Liver (tissue), 3 donors: ENCODE measurements at regions not wholly inside any gene's neighbourhood (a gene's known extent, or its start where the extent isn't known, plus 50 kb on each side); places are given as distances from the start of the nearest gene placed in this dataset.

Source experiments
- EGR1 ChIP-seq, 2 donors: IDR thresholded peaks; 2 replicates each; pipeline ENCODE4 v1.6.1; 2016 to 2018; ENCODE audit warnings: antibody characterized with exemption in 2 of 2, low read depth in 2 of 2
- GABPA ChIP-seq, 2 donors: IDR thresholded peaks in 1 of 2; conservative IDR thresholded peaks in 1 of 2; 2 replicates each; pipeline ENCODE4 v1.6.1; 2016; ENCODE audit warnings: antibody characterized with exemption in 2 of 2, mild to moderate bottlenecking in 1 of 2, moderate library complexity in 1 of 2
- HNF4A ChIP-seq, 2 donors: conservative IDR thresholded peaks; 2 replicates each; pipeline ENCODE4 v1.6.1; 2016; ENCODE audit warnings: antibody characterized with exemption in 2 of 2, mild to moderate bottlenecking in 2 of 2
- RAD21 ChIP-seq, 2 donors: IDR thresholded peaks; 2 replicates each; pipeline ENCODE4 v1.6.1; 2016; ENCODE audit warnings: antibody characterized with exemption in 2 of 2, mild to moderate bottlenecking in 2 of 2
- RXRA ChIP-seq, 2 donors: IDR thresholded peaks; 2 replicates each; pipeline ENCODE4 v1.6.1; 2017 to 2018; ENCODE audit warnings: antibody characterized with exemption in 2 of 2, mild to moderate bottlenecking in 1 of 2
- SP1 ChIP-seq: IDR thresholded peaks from 2 replicates; pipeline ENCODE4 v1.6.1; 2018; ENCODE audit warnings: antibody characterized with exemption, mild to moderate bottlenecking
- TAF1 ChIP-seq: conservative IDR thresholded peaks from 2 replicates; pipeline ENCODE4 v1.6.1; 2016; ENCODE audit warnings: antibody characterized with exemption, mild to moderate bottlenecking
- YY1 ChIP-seq: IDR thresholded peaks from 2 replicates; pipeline ENCODE4 v1.6.1; 2016; ENCODE audit warnings: antibody characterized with exemption, mild to moderate bottlenecking
- TF ChIP-seq, protein P1 (sequence below): fragments of 150-350 bp; IDR thresholded peaks from 2 replicates; pipeline ENCODE4 v1.5.1; 2017; ENCODE audit warnings: improper control_type of control experiment, low read depth, low read length; ENCODE audit not compliant: missing input control
- TF ChIP-seq, protein P2 (sequence below): IDR thresholded peaks from 2 replicates; pipeline ENCODE4 v1.6.1; 2016; ENCODE audit warnings: antibody characterized with exemption, mild to moderate bottlenecking
- TF ChIP-seq, protein P3 (sequence below): IDR thresholded peaks from 2 replicates; pipeline ENCODE4 v1.6.1; 2016; ENCODE audit warnings: antibody characterized with exemption
- TF ChIP-seq, protein P4 (sequence below): IDR thresholded peaks from 2 replicates; pipeline ENCODE4 v1.6.1; 2016; ENCODE audit warnings: antibody characterized with exemption
- donor health status: healthy.
- donor health status: healthy.

DNA sequence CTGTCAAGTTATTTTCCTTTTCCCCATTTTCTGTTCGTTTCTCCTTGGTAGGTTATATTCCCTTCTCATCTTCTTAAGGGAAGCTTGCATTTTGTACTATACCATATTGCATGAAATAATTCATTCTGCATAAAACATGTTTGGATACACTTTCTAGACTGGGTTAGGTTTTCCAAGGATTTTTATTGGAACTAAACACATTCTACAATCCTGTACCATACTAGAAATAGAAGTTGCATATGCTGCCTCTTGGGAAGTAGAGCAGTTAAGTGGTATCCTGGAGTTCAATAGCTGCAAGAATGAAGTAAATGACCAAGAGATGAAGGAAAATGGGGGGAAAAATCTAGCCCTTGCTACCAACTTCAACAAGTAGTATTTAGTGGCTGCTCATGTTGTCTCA, 393.7 kb upstream of the SLIT2 start:
- TF ChIP-seq, protein P1, sequence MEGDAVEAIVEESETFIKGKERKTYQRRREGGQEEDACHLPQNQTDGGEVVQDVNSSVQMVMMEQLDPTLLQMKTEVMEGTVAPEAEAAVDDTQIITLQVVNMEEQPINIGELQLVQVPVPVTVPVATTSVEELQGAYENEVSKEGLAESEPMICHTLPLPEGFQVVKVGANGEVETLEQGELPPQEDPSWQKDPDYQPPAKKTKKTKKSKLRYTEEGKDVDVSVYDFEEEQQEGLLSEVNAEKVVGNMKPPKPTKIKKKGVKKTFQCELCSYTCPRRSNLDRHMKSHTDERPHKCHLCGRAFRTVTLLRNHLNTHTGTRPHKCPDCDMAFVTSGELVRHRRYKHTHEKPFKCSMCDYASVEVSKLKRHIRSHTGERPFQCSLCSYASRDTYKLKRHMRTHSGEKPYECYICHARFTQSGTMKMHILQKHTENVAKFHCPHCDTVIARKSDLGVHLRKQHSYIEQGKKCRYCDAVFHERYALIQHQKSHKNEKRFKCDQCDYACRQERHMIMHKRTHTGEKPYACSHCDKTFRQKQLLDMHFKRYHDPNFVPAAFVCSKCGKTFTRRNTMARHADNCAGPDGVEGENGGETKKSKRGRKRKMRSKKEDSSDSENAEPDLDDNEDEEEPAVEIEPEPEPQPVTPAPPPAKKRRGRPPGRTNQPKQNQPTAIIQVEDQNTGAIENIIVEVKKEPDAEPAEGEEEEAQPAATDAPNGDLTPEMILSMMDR, result no peak
- TF ChIP-seq HNF4A (conservative IDR thresholded peaks at IDR 0.05) (no peak), SP1 (no peak), RAD21 (IDR thresholded peaks at IDR 0.05) (no peak), RXRA (IDR thresholded peaks at IDR 0.05) (no peak), GABPA (IDR thresholded peaks at IDR 0.05 in 1 of 2, conservative IDR thresholded peaks at IDR 0.05 in 1 of 2) (no peak), TAF1 (no peak), EGR1 (IDR thresholded peaks at IDR 0.05; ENCODE audit: low read depth in 2 of 2) (no peak), YY1 (no peak)
- TF ChIP-seq, protein P2, sequence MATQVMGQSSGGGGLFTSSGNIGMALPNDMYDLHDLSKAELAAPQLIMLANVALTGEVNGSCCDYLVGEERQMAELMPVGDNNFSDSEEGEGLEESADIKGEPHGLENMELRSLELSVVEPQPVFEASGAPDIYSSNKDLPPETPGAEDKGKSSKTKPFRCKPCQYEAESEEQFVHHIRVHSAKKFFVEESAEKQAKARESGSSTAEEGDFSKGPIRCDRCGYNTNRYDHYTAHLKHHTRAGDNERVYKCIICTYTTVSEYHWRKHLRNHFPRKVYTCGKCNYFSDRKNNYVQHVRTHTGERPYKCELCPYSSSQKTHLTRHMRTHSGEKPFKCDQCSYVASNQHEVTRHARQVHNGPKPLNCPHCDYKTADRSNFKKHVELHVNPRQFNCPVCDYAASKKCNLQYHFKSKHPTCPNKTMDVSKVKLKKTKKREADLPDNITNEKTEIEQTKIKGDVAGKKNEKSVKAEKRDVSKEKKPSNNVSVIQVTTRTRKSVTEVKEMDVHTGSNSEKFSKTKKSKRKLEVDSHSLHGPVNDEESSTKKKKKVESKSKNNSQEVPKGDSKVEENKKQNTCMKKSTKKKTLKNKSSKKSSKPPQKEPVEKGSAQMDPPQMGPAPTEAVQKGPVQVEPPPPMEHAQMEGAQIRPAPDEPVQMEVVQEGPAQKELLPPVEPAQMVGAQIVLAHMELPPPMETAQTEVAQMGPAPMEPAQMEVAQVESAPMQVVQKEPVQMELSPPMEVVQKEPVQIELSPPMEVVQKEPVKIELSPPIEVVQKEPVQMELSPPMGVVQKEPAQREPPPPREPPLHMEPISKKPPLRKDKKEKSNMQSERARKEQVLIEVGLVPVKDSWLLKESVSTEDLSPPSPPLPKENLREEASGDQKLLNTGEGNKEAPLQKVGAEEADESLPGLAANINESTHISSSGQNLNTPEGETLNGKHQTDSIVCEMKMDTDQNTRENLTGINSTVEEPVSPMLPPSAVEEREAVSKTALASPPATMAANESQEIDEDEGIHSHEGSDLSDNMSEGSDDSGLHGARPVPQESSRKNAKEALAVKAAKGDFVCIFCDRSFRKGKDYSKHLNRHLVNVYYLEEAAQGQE, result no peak
- TF ChIP-seq, protein P3, sequence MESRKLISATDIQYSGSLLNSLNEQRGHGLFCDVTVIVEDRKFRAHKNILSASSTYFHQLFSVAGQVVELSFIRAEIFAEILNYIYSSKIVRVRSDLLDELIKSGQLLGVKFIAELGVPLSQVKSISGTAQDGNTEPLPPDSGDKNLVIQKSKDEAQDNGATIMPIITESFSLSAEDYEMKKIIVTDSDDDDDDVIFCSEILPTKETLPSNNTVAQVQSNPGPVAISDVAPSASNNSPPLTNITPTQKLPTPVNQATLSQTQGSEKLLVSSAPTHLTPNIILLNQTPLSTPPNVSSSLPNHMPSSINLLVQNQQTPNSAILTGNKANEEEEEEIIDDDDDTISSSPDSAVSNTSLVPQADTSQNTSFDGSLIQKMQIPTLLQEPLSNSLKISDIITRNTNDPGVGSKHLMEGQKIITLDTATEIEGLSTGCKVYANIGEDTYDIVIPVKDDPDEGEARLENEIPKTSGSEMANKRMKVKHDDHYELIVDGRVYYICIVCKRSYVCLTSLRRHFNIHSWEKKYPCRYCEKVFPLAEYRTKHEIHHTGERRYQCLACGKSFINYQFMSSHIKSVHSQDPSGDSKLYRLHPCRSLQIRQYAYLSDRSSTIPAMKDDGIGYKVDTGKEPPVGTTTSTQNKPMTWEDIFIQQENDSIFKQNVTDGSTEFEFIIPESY, result no peak
- TF ChIP-seq, protein P4, sequence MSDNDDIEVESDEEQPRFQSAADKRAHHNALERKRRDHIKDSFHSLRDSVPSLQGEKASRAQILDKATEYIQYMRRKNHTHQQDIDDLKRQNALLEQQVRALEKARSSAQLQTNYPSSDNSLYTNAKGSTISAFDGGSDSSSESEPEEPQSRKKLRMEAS, result no peak
